PC-9 (cell line): ENCODE measurements at regions not wholly inside any gene's neighbourhood (a gene's known extent, or its start where the extent isn't known, plus 50 kb on each side); places are given as distances from the start of the nearest gene placed in this dataset.

ENCODE experiments used
- BruUV-seq: library from RNA; stranded (reverse); fragments of 400-500 nt; replicated peaks from 2 replicates; lab custom pipeline; 2021; lab: Mats Ljungman, UMichigan
- CTCF ChIA-PET: fragments of 300-600 bp; sonication (Branson Sonifier 250); formaldehyde crosslinking; loops from one replicate; lab custom pipeline; 2022; ENCODE audit warnings: antibody characterized with exemption; lab: Charles Lee
- POLR2A ChIA-PET: fragments of 300-600 bp; sonication (Branson Sonifier 250); formaldehyde crosslinking; loops from one replicate; lab custom pipeline; 2022; ENCODE audit warnings: antibody characterized with exemption; ENCODE audit not compliant: unreplicated experiment; lab: Charles Lee
- DNase-seq, 2 experiments: peaks; one replicate each; pipeline versions ENCODE4 v3.0.0 to v3.0.0-alpha.2; 2015 to 2022; ENCODE audit warnings: mixed read lengths in 1 of 2
- H2AFZ ChIP-seq: fragments of 200-600 bp; sonication (generic); 2 replicates; pipeline ENCODE4 v1.8.1; 2017; ENCODE audit warnings: antibody characterized with exemption
- H3F3A ChIP-seq: fragments of 200-600 bp; sonication (generic); 2 replicates; pipeline ENCODE4 v1.8.1; 2017; ENCODE audit warnings: antibody characterized with exemption, mild to moderate bottlenecking, low read depth; ENCODE audit not compliant: insufficient read depth
- H3K27ac ChIP-seq: fragments of 200-600 bp; sonication (generic); 2 replicates; pipeline ENCODE4 v1.6.1; 2016; ENCODE audit warnings: mixed run types
- H3K27me3 ChIP-seq: fragments of 200-600 bp; sonication (generic); 2 replicates; pipeline ENCODE4 v1.6.1; 2016; ENCODE audit warnings: low read depth, mixed run types; ENCODE audit not compliant: insufficient read depth
- H3K36me3 ChIP-seq: fragments of 200-600 bp; sonication (generic); 2 replicates; pipeline ENCODE4 v1.6.1; 2016; ENCODE audit warnings: low read depth, mixed run types
- H3K4me1 ChIP-seq: fragments of 200-600 bp; sonication (generic); replicated peaks from 2 replicates; pipeline ENCODE4 v1.6.1; 2016; ENCODE audit warnings: mixed run types; ENCODE audit not compliant: insufficient read depth
- H3K4me2 ChIP-seq: fragments of 200-600 bp; sonication (generic); 2 replicates; pipeline ENCODE4 v1.6.1; 2017; ENCODE audit warnings: mixed run types
- H3K4me3 ChIP-seq: fragments of 200-600 bp; sonication (generic); 2 replicates; pipeline ENCODE4 v1.6.1; 2016; ENCODE audit warnings: mixed run types
- H3K79me2 ChIP-seq: fragments of 200-600 bp; sonication (generic); 2 replicates; pipeline ENCODE4 v1.6.1; 2017; ENCODE audit warnings: low read depth, mixed run types
- H3K9me2 ChIP-seq: fragments of 200-600 bp; sonication (generic); 2 replicates; pipeline ENCODE4 v1.8.1; 2017; ENCODE audit warnings: mild to moderate bottlenecking; ENCODE audit not compliant: insufficient read depth
- H3K9me3 ChIP-seq: fragments of 200-600 bp; sonication (generic); 2 replicates; pipeline ENCODE4 v1.8.1; 2016; ENCODE audit warnings: low read depth; ENCODE audit not compliant: insufficient read depth
- H4K20me1 ChIP-seq: fragments of 200-600 bp; sonication (generic); 2 replicates; pipeline ENCODE4 v1.8.1; 2017; ENCODE audit not compliant: insufficient read depth
- EZH2 ChIP-seq: fragments of 200-600 bp; sonication (generic); IDR thresholded peaks from 2 replicates; pipeline ENCODE4 v1.8.0; 2017; ENCODE audit warnings: antibody characterized with exemption, low read depth
- intact Hi-C: fragments of 100-400 bp; cut with micrococcal nuclease; formaldehyde crosslinking; loops from one replicate; pipeline ENCODE4 v1.10.0; 2022; ENCODE audit not compliant: unreplicated experiment
- TF ChIP-seq, protein P1 (sequence below): fragments of 200-600 bp; sonication (generic); conservative IDR thresholded peaks from 2 replicates; pipeline ENCODE4 v1.6.1; 2017; ENCODE audit warnings: mixed run types, antibody characterized with exemption, mild to moderate bottlenecking, moderate library complexity

DNA sequence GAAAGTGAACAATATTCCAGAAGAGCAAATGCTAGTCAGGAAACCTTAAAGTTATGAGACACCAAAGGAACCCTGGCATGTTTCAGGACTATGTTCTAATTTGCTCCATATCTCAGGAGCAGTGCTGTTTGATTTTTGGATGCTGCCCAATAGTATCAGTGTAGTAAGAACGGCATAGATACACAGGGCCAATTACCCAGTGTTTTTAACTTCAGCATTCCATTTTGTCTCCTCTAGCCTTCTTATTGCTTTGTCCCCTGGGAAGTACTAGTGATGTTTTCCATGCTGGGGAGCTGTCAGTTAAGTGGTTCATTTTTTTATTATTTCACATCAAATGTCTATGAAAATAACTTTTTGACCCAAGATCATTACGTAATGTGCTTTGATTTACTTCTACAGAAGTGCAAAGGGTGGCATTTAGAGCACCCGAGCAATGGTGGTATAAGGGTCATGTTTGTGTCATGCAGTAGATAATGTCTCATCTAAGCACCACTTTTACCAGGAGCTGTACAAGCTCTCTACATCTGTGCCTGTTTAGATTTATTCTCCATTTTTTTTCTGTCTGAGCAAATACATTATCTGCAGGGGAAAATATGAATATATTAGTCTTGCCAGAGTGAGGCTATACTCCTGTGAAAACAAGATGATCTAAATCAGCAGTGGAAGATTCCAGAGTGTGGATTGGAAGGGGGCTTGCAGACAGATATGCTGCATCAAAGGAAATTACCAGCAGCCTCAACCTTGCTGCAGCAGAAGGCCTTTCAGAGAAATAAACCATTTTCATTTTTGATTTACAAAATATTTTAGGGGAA, 198.8 kb upstream of the OPRM1 start:
- Histone ChIP-seq H3K4me1 (no peaks in the 10 kb centered on the region), H3K27ac (no peak overlapping the region), H3K4me2 (no peak overlapping the region), H3K4me3 (no peak overlapping the region), H3K36me3 (no peaks in the 10 kb centered on the region), H2AFZ (no peak overlapping the region), H3F3A (no peaks in the 10 kb centered on the region), H3K9me2 (no peaks in the 10 kb centered on the region; the same call in 1 of the 2 replicates), H3K79me2 (no peaks in the 10 kb centered on the region), H4K20me1 (no peaks in the 10 kb centered on the region), H3K27me3 (no peaks in the 10 kb centered on the region), H3K9me3 (no peaks in the 10 kb centered on the region)
- no TSS peak for BruUV-seq
- TF ChIP-seq, protein P1, sequence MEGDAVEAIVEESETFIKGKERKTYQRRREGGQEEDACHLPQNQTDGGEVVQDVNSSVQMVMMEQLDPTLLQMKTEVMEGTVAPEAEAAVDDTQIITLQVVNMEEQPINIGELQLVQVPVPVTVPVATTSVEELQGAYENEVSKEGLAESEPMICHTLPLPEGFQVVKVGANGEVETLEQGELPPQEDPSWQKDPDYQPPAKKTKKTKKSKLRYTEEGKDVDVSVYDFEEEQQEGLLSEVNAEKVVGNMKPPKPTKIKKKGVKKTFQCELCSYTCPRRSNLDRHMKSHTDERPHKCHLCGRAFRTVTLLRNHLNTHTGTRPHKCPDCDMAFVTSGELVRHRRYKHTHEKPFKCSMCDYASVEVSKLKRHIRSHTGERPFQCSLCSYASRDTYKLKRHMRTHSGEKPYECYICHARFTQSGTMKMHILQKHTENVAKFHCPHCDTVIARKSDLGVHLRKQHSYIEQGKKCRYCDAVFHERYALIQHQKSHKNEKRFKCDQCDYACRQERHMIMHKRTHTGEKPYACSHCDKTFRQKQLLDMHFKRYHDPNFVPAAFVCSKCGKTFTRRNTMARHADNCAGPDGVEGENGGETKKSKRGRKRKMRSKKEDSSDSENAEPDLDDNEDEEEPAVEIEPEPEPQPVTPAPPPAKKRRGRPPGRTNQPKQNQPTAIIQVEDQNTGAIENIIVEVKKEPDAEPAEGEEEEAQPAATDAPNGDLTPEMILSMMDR, result no peak
- no peak for TF ChIP-seq EZH2
- ChIA-PET POLR2A (no interaction called here), CTCF (no interaction called here)
- intact Hi-C loops, result no loop called here
- no peak for DNase-seq

DNA sequence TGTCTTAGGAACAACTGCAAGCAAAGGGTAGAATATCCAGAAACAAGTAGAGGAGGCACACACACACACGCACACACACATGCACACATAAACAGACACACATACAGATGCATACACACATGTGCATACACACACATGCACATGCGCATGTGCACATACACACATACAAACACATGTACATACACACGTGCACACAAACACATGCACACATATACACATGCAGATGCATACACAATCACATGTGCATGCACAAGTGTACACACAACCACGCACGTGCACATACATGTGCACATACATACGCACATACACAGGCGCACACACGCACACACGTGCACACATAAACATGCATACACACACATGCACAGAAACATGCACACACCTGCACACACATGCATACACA, 206.5 kb upstream of the OPRM1 start:
- no peak for TF ChIP-seq EZH2
- TF ChIP-seq, protein P1, result no peak
- H3K9me3 ChIP-seq, result no peaks in the 10 kb centered on the region
- H3K27ac ChIP-seq, result no peak overlapping the region
- intact Hi-C loops, result no loop called here
- H3K36me3 ChIP-seq, result no peaks in the 10 kb centered on the region
- H3K79me2 ChIP-seq, result no peaks in the 10 kb centered on the region
- no peak for DNase-seq
- no peaks in the 10 kb centered on the region for H3F3A ChIP-seq
- no peak overlapping the region for H3K4me2 ChIP-seq
- H3K9me2 ChIP-seq, result no peaks in the 10 kb centered on the region; the same call in 1 of the 2 replicates
- H3K4me1 ChIP-seq, result no peaks in the 10 kb centered on the region
- no peaks in the 10 kb centered on the region for H4K20me1 ChIP-seq
- ChIA-PET POLR2A (no interaction called here), CTCF (no interaction called here)
- no peak overlapping the region for H2AFZ ChIP-seq
- BruUV-seq, result no TSS peak
- H3K27me3 ChIP-seq, result no peaks in the 10 kb centered on the region
- H3K4me3 ChIP-seq, result no peak overlapping the region

DNA sequence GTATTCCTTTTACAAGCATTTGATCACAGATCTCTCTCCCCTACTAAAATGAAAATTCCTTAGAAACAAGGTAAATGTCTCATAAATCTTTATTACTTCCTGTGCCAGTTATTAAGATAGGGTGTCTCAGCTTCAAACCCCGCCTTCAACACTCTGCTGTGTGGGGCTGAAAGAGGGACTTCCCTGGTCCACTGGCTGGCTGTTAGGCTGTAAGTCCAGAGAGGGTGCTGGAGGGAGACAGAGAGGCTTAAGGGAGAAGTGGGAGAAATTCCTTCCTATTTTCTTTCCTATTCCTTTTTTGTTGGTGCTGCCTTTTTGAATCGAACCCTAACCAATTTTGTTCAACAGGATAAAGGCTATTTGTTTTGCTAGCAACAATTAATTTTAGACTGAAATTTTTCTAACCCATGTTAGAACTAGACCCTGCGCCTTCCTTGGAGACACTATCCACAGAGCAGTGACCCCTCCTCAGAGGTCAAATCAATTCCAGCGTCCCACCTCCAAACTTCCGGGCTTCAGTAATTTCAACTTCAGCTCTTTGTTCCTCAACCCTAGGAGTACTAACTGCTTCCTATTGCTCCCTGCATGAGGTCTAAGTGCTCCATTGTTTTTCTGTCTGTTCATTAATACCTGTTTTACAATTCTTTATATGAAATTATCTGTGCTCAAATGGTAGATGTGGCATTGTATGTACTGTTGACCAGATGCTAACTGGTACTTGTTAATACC, 207.5 kb upstream of the OPRM1 start:
- Histone ChIP-seq H3K9me3 (no peaks in the 10 kb centered on the region), H3K36me3 (no peaks in the 10 kb centered on the region), H3K4me3 (no peak overlapping the region), H3K79me2 (no peaks in the 10 kb centered on the region), H3K9me2 (no peaks in the 10 kb centered on the region; the same call in 1 of the 2 replicates), H3K4me1 (no peaks in the 10 kb centered on the region), H2AFZ (no peak overlapping the region), H4K20me1 (no peaks in the 10 kb centered on the region), H3K27me3 (no peaks in the 10 kb centered on the region), H3K27ac (no peak overlapping the region), H3F3A (no peaks in the 10 kb centered on the region), H3K4me2 (no peak overlapping the region)
- POLR2A ChIA-PET, result no interaction called here
- intact Hi-C loops, result no loop called here
- no peak for TF ChIP-seq EZH2
- TF ChIP-seq, protein P1, result no peak
- CTCF ChIA-PET, result no interaction called here
- BruUV-seq, result no TSS peak
- no peak for DNase-seq
